ENCODE measurements at regions not wholly inside any gene's neighbourhood (a gene's known extent, or its start where the extent isn't known, plus 50 kb on each side); places are given as distances from the start of the nearest gene placed in this dataset.

DNA sequence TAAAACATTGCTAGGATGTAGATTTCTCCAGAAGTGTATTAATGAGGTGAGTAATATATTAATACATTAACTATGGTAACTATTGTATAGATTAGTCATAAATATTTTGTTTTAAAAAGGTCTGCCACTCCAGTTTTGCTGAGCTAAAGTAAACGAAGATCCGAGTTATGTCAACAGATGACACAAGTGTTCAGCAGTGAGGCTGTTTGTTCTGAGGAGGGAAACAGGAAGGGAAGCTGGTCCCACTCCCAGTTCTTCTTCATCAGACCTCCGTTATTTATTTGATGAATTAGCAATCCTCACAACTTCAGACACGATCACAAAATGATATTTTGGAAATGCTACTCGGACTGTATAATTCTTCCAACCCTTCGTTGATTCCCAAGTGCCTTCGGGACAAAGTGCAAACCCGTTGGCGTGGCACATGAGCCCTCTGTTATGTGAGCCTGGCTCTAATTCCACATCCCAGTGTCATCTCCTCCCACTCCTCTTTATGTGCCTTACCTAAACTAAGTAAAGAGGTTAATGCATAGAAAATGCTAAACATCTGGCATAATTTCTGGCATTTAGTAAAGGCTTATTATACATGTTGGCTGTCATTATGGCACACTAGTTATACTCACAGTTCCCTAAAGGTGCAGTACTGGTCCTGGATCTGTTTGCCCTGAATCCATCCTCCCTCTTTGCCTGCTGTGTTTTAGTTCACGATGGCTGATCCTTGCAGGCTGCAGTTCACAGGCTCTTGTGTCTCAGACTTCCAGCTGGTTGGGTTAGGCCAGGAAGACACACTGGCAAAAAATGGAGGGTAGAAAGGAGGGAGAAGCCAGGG lies 190.6 kb upstream of the LNX1 start:
- TF ChIP-seq, protein P1, sequence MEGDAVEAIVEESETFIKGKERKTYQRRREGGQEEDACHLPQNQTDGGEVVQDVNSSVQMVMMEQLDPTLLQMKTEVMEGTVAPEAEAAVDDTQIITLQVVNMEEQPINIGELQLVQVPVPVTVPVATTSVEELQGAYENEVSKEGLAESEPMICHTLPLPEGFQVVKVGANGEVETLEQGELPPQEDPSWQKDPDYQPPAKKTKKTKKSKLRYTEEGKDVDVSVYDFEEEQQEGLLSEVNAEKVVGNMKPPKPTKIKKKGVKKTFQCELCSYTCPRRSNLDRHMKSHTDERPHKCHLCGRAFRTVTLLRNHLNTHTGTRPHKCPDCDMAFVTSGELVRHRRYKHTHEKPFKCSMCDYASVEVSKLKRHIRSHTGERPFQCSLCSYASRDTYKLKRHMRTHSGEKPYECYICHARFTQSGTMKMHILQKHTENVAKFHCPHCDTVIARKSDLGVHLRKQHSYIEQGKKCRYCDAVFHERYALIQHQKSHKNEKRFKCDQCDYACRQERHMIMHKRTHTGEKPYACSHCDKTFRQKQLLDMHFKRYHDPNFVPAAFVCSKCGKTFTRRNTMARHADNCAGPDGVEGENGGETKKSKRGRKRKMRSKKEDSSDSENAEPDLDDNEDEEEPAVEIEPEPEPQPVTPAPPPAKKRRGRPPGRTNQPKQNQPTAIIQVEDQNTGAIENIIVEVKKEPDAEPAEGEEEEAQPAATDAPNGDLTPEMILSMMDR (IDR thresholded peaks at IDR 0.05; ENCODE audit: borderline replicate concordance, extremely low read depth, low read length, poor library complexity, severe bottlenecking), result no peak
- TF ChIP-seq EZH2 (IDR thresholded peaks at IDR 0.05; ENCODE audit: borderline replicate concordance, low read depth, low read length, severe bottlenecking), result no peak
